Thyroid gland (tissue), 4 donors: ENCODE measurements at regions not wholly inside any gene's neighbourhood (a gene's known extent, or its start where the extent isn't known, plus 50 kb on each side); places are given as distances from the start of the nearest gene placed in this dataset. TPM values are rescaled to one million over a fixed set of nuclear protein-coding genes. Genes with fewer than 3 reads are reported as not detected.

Experiments
- DNase-seq, 2 donors: peaks; one replicate each; pipeline ENCODE4 v3.0.0-alpha.2; 2019
- H3K27ac ChIP-seq, 3 donors: fragments of 200-600 bp; sonication (generic); 1 replicate in 2 of 3; 2 replicates in 1 of 3; pipeline ENCODE4 v1.5.1; 2016 to 2019; ENCODE audit warnings: mild to moderate bottlenecking in 1 of 3, moderate library complexity in 1 of 3
- H3K27me3 ChIP-seq: fragments of 200-600 bp; sonication (generic); one replicate; pipeline ENCODE4 v1.5.1; 2019
- H3K36me3 ChIP-seq, 2 donors: fragments of 200-600 bp; sonication (generic); one replicate each; pipeline ENCODE4 v1.5.1; 2016 to 2019
- H3K4me1 ChIP-seq, 2 donors: fragments of 200-600 bp; sonication (generic); one replicate each; pipeline ENCODE4 v1.5.1; 2017 to 2019
- H3K4me3 ChIP-seq, 3 donors: fragments of 200-600 bp; sonication (generic); replicated peaks in 1 of 3; 1 replicate in 2 of 3; 2 replicates in 1 of 3; pipeline ENCODE4 v1.5.1; 2016; ENCODE audit warnings: mild to moderate bottlenecking in 1 of 3
- H3K9me3 ChIP-seq: fragments of 200-600 bp; sonication (generic); one replicate; pipeline ENCODE4 v1.5.1; 2017
- POLR2A ChIP-seq, 2 donors: fragments of 450-650 bp; IDR thresholded peaks; one replicate each; pipeline ENCODE4 v1.6.1; 2017; ENCODE audit warnings: antibody characterized with exemption in 2 of 2, mild to moderate bottlenecking in 2 of 2, moderate library complexity in 1 of 2
- WGBS, 2 donors: methylation state at CpG; one replicate each; pipeline ENCODE4 v1.1.5; 2017; 5-methylcytosine and 5-hydroxymethylcytosine counted together
- intact Hi-C: fragments of 100-400 bp; cut with DNase I; formaldehyde crosslinking; loops from one replicate; pipeline ENCODE4 v1.15.1; 2023
- small RNA-seq: library from RNA; depleted of rRNA; stranded (forward); fragments of <200 nt; gene quantifications from one replicate; pipeline ENCODE3, GENCODE V24; 2016
- TF ChIP-seq, protein P1 (sequence below), 6 experiments: fragments of 200-600 bp in 3 of 6; fragments of 450-650 bp in 3 of 6; sonication (generic) in 3 of 6; IDR thresholded peaks; one replicate each; pipeline ENCODE4 v1.5.1; 2016 to 2019; ENCODE audit warnings: antibody characterized with exemption in 6 of 6, mild to moderate bottlenecking in 2 of 6, inconsistent platforms in 1 of 6, moderate library complexity in 1 of 6

DNA sequence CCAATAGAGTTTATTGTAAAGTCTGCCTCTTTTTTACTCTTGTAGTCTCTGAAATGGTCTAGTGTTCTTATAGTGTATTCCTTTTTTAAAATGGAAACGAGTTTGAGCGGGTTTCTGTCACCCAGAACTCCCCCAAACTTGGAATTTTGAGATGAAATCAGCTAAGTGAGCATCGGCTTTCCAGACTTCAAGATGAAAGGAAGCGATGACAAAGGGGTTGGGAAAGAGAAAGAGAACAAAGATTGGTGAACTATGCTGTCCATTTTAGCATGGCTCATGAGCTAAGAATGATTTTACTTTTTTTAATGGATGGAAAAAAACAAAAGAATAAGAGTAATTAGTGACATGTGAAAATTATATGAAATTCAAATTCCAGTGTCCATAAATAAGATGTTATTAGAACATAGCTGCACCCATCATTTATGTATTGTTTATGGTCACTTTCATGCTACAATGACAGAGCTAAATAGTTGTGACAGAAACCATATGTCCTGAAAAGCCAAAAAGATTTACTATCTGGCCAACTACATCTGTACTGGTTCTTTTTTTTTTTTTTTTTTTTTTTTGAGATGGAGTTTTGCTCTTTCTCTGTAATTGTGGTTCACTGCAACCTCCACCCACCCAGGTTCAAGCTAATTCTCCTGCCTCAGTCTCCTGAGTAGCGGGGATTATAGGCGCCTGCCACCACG, 52.7 kb upstream of the PDZRN3 start:
- Histone ChIP-seq H3K27me3 (no peaks in the 10 kb centered on the region), H3K4me1 (no peaks in the 10 kb centered on the region), H3K4me3 (no peak overlapping the region), H3K9me3 (no peaks in the 10 kb centered on the region), H3K36me3 (no peaks in the 10 kb centered on the region), H3K27ac (no peak overlapping the region)
- WGBS, 2 donors = 91 to 93% methylated on average over 7 of the region's 7 CpGs
- intact Hi-C loops = no loop called here
- no peak for DNase-seq
- TF ChIP-seq, protein P1, sequence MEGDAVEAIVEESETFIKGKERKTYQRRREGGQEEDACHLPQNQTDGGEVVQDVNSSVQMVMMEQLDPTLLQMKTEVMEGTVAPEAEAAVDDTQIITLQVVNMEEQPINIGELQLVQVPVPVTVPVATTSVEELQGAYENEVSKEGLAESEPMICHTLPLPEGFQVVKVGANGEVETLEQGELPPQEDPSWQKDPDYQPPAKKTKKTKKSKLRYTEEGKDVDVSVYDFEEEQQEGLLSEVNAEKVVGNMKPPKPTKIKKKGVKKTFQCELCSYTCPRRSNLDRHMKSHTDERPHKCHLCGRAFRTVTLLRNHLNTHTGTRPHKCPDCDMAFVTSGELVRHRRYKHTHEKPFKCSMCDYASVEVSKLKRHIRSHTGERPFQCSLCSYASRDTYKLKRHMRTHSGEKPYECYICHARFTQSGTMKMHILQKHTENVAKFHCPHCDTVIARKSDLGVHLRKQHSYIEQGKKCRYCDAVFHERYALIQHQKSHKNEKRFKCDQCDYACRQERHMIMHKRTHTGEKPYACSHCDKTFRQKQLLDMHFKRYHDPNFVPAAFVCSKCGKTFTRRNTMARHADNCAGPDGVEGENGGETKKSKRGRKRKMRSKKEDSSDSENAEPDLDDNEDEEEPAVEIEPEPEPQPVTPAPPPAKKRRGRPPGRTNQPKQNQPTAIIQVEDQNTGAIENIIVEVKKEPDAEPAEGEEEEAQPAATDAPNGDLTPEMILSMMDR (IDR thresholded peaks at IDR 0.05) = no peak
- no peak for TF ChIP-seq POLR2A (IDR thresholded peaks at IDR 0.05)

Small RNA genes lying in the stretch of these regions (small RNA-seq; reads per million reads assigned to genes)
- gene RF00017 = not detected
